ES-I3 (cell line): ENCODE measurements at regions not wholly inside any gene's neighbourhood (a gene's known extent, or its start where the extent isn't known, plus 50 kb on each side); places are given as distances from the start of the nearest gene placed in this dataset.

Source experiments
- H3K36me3 ChIP-seq: 2 replicates; pipeline ENCODE4 v1.6.1; 2013; ENCODE audit warnings: mild to moderate bottlenecking, low read length, control low read depth, moderate library complexity; ENCODE audit not compliant: insufficient read depth
- H3K4me1 ChIP-seq: 2 replicates; pipeline ENCODE4 v1.6.1; 2013; ENCODE audit warnings: mild to moderate bottlenecking, control low read depth, low read length; ENCODE audit not compliant: insufficient read depth
- H3K9ac ChIP-seq: 2 replicates; pipeline ENCODE4 v1.6.1; 2013; ENCODE audit warnings: low read depth, mild to moderate bottlenecking, low read length, moderate library complexity
- H3K9me3 ChIP-seq: 2 replicates; pipeline ENCODE4 v1.6.1; 2013; ENCODE audit warnings: mild to moderate bottlenecking, low read length, moderate library complexity; ENCODE audit not compliant: control insufficient read depth, insufficient read depth

DNA sequence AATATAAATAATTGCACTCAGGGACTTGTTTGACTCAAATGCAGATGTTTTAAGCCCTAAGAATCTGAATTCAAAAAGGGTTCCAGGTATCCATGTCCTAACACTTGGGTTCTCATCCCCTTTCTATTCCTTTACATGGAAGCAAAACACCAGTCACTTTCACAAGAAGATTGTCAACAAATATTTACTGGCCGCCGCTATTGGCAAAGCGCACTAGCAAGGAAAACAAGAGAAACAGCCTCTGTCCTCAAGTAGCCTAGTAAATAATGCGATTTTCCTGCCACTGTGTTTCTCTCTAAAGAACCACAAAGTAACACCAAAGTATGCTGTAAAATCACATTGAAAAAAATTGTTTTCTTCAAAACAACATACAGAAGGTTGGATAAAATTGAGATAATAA, 66.7 kb upstream of the EZH2 start:
- Histone ChIP-seq H3K9me3 (no peaks in the 10 kb centered on the region), H3K4me1 (no peaks in the 10 kb centered on the region), H3K9ac (no peak overlapping the region), H3K36me3 (no peaks in the 10 kb centered on the region)

DNA sequence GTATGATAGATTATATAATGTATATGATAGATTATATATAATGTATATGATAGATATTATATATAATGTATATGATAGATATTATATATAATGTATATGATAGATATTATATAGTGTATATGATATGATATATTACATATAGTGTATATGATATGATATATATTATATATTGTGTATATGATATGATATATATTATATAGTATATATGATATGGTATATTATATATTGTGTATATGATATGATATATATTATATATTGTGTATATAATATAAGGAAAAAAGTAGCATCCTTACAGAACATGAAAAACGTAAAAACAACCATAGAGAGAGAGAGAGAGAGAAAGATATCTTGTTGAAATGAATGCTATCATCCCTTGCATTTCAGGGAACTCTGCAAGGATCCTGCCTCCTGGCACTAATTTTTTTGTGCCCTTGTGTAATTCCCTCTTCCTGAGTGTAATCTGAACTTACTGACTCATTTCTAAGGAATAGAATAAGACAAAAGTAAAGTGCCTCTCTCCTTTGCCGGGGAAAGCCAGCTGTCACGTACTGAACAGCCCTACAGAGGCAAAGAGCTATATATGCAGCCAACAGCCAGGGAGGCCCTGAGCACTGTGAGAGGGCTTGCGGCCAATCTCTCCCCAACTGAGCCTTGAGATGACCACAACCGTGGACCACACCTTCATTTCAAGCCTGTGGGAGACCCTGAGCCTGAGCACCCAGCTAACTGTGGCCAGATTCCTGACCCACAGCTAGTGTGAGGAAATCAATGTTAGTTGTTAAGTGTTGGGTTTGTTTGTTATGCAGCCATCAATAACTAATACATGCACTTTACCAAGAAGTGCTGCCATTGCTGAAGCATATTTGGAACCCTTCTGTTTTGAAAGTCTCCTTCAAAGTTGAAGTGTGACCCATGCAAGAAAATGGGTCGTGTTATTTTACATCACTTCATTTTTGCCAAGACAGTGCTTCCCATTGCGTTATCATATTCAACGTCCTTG, 61.1 kb upstream of the EZH2 start:
- Histone ChIP-seq H3K9ac (no peak overlapping the region), H3K9me3 (no peaks in the 10 kb centered on the region), H3K36me3 (no peaks in the 10 kb centered on the region), H3K4me1 (no peaks in the 10 kb centered on the region)

DNA sequence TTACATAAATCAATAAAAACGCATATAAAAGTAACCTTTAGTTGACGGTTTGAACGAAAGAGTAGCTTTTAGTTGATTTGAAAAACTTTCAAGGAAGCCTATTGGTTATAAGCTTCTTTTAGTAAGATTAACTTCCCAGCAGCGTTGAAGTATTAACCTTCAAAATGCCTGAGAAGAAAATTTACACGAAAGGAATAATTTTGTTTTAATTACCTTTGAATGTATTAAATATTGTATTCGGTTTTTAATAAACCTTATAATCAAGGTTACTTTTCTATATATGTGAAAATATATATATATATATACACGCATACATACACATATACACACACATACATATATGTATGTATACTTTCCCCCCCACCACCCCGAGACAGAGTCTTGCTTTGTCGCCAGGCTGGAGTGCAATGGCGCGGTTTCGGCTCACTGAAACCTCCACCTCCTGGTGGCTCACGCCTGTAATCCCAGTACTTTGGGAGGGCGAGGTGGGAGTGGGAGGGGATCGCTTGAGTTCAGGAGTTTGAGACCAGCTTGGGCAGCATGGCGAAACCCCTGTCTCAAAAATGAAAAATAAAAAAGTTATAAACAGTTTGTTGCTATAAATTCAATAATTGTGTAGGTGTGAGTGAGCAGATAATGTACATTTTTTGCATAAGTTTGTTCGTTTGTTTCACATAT, 57.6 kb upstream of the EZH2 start:
- H3K4me1 ChIP-seq = no peaks in the 10 kb centered on the region
- no peaks in the 10 kb centered on the region for H3K36me3 ChIP-seq
- peak overlapping the region; percentile 88 for H3K9ac ChIP-seq
- no peaks in the 10 kb centered on the region for H3K9me3 ChIP-seq

DNA sequence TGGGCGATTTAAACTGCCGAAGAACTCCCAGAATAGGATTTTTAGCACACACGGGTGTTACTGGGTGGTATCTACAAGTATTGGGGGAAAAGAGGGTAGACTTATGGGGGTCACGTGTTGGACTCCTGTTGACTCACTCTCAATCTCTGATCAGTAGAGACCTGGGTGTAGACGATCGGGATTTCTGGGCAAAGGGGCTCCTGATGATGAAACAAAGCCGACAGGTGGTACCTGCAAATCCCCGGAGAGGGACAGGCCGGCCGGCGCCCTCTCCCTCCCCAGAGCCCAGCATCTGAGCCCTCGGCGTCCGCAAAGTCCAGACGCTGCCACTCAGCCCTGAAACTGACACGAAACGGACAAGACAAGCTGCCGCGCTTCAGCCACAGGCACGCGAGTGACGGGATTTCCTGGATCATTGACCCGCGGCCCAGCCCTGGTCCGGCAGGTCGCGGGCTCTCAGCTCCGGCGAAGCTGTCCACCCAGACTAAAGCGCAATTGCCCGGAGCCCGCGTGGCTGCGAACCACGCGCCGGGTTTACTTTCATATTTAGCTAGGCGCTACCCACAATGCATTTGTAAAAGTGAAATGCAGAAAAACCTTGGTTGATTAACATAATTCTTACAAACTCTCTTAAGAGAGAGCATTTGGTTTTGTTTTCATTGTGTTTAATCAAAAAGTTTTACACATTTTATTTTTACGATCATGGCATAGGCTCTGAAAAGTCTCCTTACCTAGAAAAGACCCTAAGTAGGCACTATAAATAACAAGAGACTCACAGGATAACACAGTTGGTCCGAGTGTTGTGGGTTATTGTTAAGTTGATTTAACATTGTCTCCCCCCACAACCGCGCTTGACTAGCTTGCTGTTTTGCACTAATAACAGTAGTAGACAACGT, 56.9 kb upstream of the EZH2 start:
- Histone ChIP-seq H3K9ac (peak overlapping the region; percentile 88), H3K9me3 (no peaks in the 10 kb centered on the region), H3K4me1 (no peaks in the 10 kb centered on the region), H3K36me3 (no peaks in the 10 kb centered on the region)

DNA sequence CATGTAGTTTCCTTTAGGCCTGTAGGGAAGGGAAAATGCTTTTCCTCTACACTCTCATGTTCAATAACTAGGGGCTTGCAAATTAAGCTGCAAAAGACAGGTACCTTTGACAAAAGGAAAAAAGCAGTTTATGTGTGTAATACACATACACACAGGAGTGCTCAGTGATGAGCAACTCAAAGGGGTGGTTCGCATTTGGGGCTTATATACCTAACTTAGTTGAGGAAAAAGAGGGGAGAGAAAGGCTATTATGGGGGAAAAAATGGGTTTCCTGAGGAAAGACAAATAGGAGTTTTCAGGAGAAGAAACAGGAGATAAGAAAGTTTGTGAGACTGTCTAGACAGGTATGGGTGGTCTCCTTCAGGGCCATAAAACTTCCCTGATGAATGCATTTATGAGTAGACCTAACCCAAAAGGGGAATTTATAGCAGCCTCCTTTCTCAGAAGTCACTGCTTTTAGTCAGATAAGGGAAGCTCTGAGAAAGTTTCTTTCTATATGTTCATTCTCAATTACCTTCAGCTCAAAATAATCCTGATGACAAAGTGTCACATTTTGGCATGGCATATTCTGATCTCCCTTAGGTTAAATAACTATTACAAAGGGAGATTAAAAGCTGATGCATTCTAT, 55.2 kb upstream of the EZH2 start:
- Histone ChIP-seq H3K9ac (no peak overlapping the region), H3K4me1 (no peaks in the 10 kb centered on the region), H3K36me3 (no peaks in the 10 kb centered on the region), H3K9me3 (no peaks in the 10 kb centered on the region)

DNA sequence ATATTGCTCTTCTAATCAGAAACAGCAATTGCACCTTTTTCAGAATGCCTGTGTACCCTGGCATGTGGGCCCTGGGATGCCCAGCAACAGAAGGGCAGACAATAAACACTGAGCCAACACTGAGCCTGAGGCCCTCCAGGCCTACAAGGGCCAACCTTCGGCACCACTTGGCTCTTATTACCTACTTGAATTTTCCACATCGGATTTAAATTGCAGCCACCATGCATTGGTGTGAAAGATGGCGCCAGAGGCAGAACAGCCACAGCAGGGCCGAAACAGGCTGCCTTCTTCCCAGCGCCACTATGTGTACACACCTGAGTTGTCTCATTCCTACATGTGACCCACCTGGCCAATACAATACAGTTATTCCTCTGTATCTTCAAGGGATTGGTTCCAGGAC, 51.4 kb upstream of the EZH2 start:
- Histone ChIP-seq H3K4me1 (no peaks in the 10 kb centered on the region), H3K36me3 (no peaks in the 10 kb centered on the region), H3K9me3 (no peaks in the 10 kb centered on the region), H3K9ac (no peak overlapping the region)
